SKM-1 (cell line): ENCODE measurements at regions not wholly inside any gene's neighbourhood (a gene's known extent, or its start where the extent isn't known, plus 50 kb on each side); places are given as distances from the start of the nearest gene placed in this dataset.

Source experiments
- DNase-seq: peaks from one replicate; lab custom pipeline; 2025; ENCODE audit not compliant: unreplicated experiment; lab: John Stamatoyannopoulos, UW

DNA sequence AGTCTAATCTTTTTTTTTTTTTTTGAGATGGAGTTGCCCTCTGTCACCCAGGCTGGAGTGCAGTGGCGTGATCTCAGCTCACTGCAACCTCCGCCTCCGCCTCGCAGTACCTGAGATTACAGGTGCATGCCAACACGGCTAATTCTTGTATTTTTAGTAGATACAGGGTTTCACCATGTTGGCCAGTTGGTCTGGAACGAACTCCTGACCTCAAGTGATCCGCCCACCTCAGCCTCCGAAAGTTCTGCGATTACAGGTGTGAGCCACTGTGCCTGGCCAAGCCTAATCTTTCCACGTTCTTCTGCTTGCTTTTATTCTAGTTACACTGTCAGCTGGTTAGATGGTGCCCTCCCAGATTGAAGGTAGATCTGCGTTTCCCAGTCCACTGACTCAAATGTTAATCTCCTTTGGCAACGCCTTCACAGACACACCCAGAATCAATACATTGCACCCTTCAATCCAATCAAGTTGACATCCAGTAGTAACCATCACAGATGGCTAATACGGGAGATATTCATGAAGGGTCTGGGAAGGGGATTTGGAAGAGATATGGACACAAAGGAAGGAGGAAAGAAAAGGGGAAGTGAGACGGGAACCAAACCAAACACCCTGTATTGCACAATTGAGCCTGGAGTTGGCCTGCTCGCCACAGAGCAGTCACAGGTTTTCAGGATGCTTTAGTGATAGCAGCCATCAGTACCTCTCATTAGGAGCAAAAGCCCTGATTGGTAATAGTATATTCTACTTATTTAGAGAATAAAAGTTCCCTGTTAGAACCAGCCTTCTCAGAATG lies 229.8 kb downstream of the PIK3C3 start:
- DNase-seq, result peak; percentile 17

DNA sequence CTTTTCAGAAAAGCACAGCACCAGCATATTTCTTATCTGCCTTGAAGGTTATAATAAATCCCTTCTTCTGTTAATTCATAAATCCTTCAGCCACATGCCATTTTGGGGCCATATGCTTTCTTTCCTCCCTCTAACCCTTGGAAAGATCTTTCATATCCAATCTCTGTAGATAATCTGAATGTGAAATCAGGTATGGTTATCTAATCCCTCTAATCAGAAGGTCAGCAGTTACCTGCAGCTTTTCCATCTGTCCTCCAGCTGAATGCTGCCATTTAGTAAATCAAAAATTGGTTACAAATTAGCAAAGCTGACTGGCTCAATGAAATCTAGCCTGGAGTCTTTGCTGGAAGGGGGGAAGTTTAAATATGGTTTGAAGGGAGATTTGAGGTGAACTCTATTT lies 230.5 kb downstream of the PIK3C3 start:
- DNase-seq, result no peak

DNA sequence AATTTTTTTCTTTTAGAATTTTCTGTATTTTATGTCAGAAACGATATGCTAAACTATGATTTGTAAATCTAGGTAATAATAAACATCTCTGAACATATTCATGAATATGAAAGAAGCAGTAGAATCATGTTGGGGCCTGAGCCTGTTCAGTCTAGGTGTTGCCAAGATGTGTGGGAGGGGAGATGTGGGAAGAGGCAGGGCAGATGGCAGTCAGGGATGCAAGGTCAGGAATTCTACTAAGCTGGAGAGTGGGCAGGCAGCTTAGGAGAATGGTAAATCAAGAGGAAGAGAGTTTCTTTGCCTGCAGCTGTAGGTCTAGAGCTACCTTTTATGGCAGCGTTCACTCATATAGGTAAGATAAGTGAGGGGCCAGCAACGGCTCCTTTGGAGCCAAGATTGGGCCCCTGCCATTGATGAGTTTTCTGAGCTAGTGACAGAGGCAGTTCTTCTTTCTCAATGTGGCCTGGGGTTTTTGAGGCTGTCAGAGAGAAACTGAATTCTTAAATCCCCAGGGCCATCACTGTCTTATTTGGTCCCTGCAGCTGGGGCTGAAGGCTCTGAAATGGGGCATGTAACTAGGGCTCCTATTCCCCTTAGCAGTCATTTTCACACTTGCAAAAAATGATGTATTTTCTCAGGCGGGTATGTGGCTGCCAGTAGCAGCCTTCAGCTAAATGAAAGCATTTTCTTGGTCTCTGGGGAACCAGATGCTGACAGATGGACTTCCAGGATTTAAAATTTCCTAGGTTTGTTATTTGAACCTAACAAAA lies 232.8 kb downstream of the PIK3C3 start:
- DNase-seq, result no peak

DNA sequence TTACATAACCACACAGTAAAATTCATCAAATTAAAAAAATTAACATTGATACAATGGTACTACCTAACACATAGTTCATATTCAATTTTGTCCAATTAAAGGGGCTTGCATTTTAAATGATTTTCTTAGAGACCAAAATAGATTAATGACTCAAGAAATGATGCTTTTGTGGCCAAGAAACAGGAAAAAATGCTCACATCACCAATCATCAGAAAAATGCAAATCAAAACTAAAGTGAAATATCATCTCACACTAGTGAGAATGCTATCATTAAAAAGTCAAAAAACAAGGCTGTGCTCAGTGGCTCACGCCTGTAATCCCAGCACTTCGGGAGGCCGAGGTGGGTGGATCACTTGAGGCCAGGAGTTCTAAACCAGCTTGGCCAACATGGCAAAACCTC lies 235.6 kb downstream of the PIK3C3 start:
- no peak for DNase-seq

DNA sequence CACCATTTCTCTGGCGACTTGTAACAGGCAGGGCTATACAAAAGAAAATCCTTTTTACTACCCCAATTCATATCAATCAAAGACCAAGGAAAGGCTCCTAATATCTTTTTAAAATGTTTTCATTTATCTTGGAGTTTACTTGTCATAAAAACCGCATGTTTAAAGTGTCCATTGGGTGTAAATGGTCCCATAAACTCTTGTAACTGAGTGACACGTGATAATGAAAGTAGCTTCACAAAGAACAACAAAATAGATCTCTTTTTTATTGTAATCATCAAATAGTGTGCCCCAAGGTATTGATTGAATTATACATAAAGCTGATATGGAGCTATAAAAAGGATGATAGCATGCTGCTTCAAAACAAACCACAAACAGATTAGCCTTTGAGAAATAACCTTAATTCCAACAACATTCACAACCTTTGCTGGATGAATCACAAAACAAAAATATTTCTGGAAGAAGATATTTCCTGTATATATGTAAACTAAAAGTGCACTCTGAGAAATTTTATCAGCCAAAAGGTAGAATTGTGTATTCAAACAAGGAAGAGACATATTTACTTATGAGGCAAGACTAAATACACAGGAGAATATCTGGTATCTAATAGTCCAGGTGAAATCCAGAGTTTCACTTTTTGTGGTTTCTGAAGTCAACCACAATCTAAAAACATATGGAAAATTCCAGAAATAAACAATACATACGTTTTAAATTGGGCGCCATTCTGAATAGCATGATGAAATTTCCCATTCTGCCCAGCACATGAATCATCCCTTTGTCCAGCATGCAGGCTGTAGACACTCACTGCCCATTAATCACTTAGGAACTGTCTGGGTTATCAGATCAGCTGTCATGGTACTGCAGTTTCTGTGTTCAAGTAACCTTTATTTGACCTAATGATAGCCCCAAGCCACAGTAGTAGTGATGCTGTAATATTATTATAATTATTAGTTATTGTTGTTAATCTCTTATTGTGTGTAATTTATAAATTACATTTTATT lies 237.5 kb downstream of the PIK3C3 start:
- DNase-seq, result no peak

DNA sequence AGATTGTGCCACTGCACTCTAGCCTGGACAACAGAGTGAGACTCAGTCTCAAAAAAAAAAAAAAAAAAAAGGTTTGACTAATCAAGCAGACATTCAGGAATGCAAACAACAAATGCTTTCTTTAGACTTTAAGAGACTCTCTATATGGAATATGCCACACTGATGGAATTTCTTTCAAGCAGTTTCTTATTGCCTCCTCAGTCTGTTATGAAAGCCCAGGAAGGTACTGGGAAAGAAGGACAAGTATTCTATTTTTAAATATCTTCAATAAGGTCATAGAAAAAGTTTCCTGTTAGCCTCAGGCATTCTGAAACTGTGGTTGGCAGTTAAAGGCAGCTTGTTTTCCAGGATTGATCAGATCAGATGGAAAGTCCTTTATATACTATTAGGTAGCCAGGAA lies 241.6 kb downstream of the PIK3C3 start:
- DNase-seq, result no peak

DNA sequence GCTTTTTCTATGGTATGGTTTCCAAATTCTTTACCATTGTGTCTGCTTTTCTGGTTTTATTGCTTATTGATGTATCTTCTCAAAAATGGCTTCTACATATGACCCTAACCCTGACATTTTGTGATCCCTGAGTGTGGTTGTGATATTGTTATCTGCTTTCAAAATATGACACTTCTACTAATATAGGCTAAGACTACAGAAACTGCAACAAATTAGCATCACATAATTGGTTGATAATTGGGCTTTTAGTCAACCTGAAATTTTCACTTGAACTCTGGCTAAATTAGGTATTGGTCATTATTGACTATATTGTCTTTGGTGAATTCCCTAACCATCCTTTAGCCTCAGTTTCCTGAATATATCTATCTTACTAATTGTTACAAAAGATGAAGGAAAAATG lies 246.1 kb downstream of the PIK3C3 start:
- no peak for DNase-seq

DNA sequence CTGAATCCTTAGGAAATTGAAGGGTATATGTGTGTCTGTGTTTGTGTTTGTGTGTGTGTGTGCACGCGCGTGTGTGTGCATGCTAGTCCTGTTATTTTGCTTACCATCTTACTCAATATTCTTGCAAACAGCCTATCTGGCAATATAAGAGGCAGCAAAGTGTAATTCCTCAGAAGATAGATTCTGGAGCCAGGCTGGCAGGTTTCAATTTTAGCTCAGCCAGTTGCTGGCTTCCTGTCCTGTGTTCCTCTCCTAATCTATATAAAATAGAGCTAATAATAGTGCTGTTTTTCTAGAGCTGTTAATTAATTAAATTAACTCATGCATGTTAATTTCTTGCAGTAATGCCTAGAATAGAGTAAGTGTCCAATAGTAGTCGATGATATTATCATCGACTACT lies 256.2 kb downstream of the PIK3C3 start:
- DNase-seq, result no peak

DNA sequence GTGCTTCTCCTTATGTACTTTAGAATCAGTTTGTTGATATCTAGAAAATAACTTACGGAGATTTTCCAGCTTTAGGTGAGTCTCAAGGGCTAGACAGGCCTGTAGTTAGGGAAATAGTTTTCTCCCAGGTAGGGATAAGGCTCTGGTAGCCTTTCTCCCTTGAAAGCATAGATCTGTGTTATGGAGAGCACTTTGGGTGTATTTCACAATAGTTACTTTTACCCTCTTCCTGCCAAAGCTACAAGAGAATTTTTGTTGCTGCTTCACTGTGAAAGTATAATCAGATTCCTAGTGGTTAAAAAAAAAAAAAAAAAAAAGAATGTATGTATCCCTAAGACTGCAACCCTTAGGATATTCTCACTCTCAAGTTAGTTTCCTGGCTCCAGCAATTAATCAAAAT lies 267.5 kb downstream of the PIK3C3 start:
- no peak for DNase-seq

DNA sequence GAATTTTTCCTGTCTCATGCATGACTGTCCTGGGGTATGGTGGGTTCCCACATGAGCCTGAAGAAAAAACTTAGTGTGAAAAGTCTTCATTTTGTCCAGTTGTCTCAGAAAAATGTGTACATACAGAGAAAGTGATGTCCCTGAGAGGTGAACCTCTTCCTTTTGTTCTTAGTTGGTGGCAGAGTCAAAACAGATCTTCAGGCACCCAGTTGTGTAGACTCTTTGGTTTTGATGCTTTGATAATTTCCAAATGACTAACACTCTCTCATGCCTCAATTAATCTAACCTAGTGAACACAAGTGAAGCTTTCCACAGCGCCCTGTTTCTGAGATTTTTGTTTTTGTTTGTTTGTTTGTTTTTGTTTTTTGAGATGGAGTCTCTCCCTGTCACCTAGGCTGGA lies 273.5 kb downstream of the PIK3C3 start:
- DNase-seq, result no peak

DNA sequence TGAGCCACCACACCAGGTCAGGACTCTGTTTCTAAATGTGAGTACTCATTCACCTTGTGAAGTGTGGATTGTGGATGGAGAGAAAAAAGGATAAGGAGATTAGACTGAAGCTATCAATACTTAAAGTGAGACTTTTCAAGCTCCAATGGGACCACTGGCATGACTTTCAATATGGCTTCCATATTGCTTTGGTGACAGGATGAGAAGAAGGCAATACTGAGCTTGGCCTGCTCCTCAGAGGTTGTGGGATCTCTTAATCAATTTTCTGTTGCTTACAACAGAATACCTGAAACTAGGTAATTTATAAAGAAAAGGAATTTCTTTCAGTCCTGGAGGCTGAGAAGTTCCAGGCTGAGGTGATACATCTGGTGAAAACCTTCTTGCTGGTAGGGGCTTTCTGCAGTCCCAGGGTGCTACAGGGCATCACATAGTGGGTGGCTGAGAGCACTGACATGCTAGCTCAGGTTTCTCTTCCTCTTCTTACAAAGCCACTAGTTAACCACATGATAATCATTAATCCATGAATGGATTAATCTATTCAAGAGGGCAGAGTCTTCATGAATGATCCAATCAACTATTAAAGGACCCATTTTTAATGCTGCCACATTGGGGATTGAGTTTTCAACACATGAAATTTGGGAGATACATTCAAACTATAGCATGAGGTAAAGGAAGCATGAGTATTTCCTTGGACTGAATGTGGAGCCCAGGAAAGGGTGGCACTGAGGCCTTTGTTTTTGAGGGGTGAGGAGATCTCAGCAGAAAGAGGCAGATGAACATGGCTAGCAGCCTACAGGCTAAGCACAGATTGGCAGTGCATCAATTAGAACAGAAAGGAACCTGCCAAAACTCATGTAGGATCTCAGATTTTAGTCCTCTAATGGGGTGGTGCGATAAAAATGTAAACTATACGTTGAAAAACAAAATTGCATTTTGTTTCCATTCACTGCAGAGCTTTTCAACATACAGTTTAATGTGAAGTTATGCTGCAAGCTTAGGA lies 274.5 kb downstream of the PIK3C3 start:
- DNase-seq, result no peak

DNA sequence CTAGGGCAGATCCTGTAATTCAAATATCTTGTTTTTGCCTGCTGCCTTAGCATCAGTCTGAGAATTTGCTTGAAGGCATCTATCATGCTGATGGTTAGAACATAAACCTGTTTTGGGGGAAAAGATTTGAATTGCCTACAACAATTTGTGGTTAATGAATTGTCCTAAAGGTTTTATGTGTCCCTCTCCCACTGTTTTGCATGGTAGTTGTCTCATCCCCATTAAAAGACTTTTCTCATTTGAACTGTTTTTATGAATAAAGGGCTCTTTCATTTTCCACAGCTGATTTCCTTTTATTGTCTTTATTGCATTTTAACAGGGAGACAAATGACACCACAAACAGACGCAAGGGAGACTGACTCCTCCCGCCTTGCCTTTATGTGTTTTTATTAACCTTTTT lies 275.6 kb downstream of the PIK3C3 start:
- no peak for DNase-seq

DNA sequence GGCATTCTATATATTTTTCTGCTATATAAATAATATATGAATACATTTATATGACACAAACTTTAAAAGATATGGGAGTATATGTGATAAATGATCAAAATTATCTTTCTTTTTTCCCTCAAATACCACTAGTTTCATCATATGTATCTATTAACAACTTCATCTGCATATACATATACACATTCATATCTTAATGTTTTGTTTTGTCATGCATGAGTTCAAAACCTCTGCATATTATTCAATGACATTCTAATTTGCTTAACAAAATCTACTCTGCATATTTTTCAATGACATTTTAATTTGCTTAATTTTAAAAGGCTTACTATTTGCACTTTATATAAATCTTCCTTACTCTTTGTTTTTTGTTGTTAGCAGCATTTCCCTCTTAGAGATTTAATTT lies 276.2 kb downstream of the PIK3C3 start:
- DNase-seq, result no peak

DNA sequence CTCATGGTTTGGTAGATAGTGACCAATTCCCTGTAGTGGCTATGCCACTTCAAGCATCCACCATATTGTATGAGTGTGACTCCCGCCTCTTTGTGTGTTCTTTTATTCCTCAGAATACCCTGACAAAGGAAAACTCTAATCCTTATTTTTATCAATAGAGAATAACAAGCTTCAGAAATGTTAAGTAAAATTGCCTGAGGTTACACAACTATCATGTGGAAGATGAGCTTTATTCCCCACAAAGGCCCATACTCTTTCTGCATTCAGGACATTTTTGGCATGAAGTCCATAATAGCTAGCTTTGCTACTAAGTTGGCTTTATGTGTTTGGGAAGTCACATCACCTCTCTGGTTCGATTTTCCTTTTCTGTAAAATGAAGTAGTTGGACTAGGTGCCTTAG lies 276.8 kb downstream of the PIK3C3 start:
- no peak for DNase-seq

DNA sequence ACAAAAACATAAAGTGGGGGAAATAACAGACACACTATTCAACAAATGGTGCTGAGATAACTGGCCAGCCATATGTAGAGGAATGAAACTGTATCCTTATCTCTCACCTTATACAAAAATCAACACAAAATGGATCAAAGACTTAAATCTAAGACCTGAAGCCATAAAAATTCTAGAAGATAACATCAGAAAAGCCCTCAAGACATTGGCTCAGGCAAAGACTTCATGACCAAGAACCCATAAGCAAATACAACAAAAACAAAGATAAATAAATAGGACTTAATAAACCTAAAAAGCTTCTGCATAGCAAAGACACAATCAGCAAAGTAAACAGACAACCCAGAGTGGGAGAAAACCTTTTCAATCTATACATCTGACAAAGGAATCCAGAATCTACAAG lies 278.9 kb downstream of the PIK3C3 start:
- DNase-seq, result no peak

DNA sequence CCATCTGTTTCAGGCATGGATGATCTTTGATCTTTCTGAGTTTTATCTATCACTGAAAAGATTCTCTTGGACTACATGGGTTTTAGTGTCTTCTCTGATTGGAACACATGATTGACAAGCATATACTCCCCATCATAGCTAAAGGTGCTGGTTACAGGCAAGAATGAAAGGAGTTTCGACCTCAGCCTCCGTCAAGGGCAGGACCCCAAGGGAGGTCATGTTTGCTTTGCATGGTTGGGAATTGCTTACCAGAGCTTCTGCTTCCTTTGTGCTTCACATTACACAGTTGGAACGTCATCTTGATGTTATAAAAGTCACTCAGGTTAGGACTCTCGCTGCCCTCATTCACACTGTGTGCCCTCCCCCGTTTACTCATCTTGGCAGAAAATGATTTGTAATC lies 287.7 kb downstream of the PIK3C3 start:
- no peak for DNase-seq

DNA sequence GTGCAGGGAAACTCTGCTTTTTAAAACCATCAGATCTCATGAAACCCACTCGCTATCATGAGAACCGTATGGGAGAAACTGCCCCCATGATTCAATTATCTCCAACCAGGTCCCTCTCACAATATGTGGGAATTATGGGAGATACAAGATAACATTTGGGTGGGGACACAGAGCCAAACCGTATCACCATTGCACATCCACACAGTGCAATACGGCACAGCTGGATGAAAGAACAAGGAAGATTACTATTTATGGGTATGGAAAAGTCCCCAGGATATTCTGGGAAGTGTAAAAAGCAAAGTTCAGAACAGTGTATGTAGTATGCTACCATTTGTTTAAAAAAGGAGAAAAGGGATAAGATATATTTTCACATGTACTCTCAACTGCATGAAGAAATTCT lies 290.1 kb downstream of the PIK3C3 start:
- no peak for DNase-seq

DNA sequence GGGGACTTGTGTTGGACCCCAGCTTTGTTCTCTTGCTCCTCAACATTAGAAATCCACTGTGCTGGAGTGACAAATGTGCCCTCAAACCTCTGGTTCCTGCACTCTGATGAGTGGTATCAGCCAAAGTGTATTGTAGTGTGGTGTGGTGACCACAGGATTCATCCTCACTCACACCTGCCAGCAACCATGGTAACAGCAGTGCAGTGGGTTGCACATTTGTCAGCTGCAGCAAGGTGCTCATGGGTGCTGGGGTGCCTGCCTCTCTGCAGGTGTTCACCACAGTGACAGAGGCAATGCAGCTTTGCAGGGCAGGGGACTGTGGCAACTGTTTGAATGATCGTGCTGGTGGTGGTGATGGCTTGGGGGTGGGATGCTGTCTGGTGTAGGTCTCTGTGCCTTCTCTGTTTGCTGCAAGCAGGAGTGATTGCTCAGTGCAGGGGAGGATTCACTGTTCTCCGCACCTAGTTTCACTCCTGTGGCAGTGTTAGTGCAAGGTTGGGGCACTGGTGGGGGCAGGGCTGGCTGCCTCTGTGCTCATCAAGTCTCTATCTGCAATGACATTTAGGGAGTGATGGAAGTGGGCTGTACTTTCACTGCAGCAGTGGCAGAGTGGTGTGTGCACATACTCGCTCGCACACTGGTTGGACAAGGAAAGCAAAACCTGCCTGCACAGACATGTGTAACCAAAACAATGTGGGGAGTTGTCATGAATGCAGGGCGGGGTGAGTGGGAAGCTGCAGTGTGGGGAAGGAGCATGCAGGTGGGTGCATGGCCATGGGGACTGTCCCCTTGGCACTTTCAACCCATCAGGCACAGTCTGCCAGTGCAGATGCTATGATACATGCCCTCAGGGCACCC lies 301.1 kb downstream of the PIK3C3 start:
- no peak for DNase-seq

DNA sequence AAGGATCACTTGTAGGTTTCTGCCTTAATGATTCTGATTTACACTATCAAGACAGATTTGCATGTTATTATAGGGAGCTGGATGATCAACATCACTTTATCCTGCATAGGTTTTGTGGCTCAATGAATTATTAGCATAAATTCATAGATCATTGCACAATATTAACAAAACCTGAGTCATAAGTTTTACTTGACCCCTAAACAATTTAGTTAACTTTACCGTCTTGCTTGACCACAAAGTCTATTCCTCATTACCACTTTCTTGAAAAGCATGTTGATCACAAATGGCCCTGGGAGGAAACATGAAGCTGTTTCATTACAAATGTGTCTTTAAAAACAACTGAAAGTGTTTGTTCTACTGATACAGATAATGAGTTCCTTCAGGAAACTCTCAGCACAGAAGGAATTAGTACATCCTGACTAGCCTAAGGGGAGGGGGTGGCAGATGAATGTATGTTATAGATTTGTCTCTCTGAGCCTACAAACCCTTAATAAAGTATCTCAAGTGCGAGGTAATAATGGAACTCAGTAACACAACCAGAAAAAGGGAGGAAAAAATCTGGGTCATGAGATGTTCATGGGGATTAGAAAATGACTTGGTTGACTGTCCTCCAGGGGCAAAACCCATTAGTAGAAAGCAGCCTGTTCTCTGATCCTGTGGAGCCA lies 303.4 kb downstream of the PIK3C3 start:
- DNase-seq, result no peak
